Sigmoid colon (tissue), 6 donors: ENCODE measurements at regions not wholly inside any gene's neighbourhood (a gene's known extent, or its start where the extent isn't known, plus 50 kb on each side); places are given as distances from the start of the nearest gene placed in this dataset.

Experiments
- DNase-seq: peaks from one replicate; pipeline ENCODE4 v3.0.0-alpha.2; 2019
- H3K27ac ChIP-seq, 4 donors: fragments of 200-600 bp; sonication (generic); one replicate each; pipeline ENCODE4 v1.5.1; 2016 to 2019; ENCODE audit warnings: mild to moderate bottlenecking in 1 of 4
- H3K27me3 ChIP-seq, 3 donors: fragments of 200-600 bp; sonication (generic); one replicate each; pipeline ENCODE4 v1.5.1; 2019; ENCODE audit warnings: mild to moderate bottlenecking in 1 of 3
- H3K36me3 ChIP-seq, 4 donors: fragments of 200-600 bp; sonication (generic); one replicate each; pipeline ENCODE4 v1.5.1; 2016 to 2019
- H3K4me1 ChIP-seq, 4 donors: fragments of 200-600 bp; sonication (generic); one replicate each; pipeline ENCODE4 v1.5.1; 2017 to 2019
- H3K4me3 ChIP-seq, 4 donors: fragments of 200-600 bp; sonication (generic); one replicate each; pipeline ENCODE4 v1.5.1; 2017 to 2019; ENCODE audit warnings: mild to moderate bottlenecking in 2 of 4, moderate library complexity in 1 of 4
- H3K9me3 ChIP-seq, 4 donors: fragments of 200-600 bp in 3 of 4; sonication (generic) in 3 of 4; one replicate each; pipeline versions ENCODE4 v1.5.1 to v1.6.1; 2013 to 2019
- EP300 ChIP-seq, 4 donors: sonication (generic); formaldehyde crosslinking; IDR thresholded peaks; one replicate each; pipeline ENCODE4 v1.6.1; 2017; ENCODE audit warnings: antibody characterized with exemption in 4 of 4
- POLR2A ChIP-seq, 2 donors: fragments of 450-650 bp; IDR thresholded peaks; one replicate each; pipeline ENCODE4 v1.6.1; 2016; ENCODE audit warnings: antibody characterized with exemption in 2 of 2, mild to moderate bottlenecking in 2 of 2, moderate library complexity in 2 of 2
- POLR2AphosphoS5 ChIP-seq, 4 donors: sonication (generic); formaldehyde crosslinking; IDR thresholded peaks; one replicate each; pipeline ENCODE4 v1.6.1; 2017; ENCODE audit warnings: antibody characterized with exemption in 4 of 4
- WGBS, 2 donors: extraction: QIAGEN DNeasy Blood & Tissue Kit; methylation state at CpG; one replicate each; pipeline ENCODE4 v1.1.7; 2013; 5-methylcytosine and 5-hydroxymethylcytosine counted together
- intact Hi-C: fragments of 100-400 bp; cut with DNase I; formaldehyde crosslinking; loops from one replicate; pipeline ENCODE4 v1.15.1; 2023
- TF ChIP-seq, protein P1 (sequence below), 4 experiments: fragments of 450-650 bp in 3 of 4; fragments of 200-600 bp in 1 of 4; IDR thresholded peaks; one replicate each; pipeline ENCODE4 v1.5.1; 2016 to 2019; ENCODE audit warnings: antibody characterized with exemption in 4 of 4, mild to moderate bottlenecking in 3 of 4, moderate library complexity in 2 of 4
- donor health status: healthy with polysubstance abuse.
- donor health status: healthy.

DNA sequence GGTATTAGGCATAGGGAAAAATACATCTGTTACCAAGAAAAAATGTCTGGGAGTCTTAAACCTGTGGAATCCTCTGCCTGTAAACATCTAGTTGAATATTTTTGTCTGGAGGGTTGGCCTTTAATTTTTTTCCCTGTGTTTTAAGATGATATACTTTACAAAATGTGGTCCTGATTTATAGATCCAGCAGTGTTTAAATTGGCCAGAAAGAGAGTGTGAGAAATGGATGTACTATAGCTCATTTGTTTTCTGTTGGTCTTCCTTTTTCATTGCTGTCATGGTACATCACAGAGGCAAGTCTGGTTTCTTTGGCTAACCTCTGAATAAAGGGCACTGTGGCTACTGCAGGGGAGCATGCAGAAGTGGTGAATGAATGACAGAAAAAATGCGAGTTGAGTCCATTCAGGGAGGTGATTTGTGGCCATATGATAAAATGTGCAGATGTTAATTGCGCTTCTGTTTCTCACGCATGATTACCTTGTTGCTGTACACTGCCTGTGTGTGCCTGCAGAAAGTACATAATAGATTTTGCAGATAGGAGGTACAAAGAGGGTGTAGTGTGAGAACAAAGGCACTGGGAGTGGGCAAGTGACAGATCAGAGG, 150.0 kb downstream of the NFKBIZ start:
- WGBS, 2 donors = 39 to 71% methylated on average over 3 of the region's 3 CpGs
- H3K27ac ChIP-seq = peak overlapping the region in 3 of 4 donors; percentile 11 to 62 (median 27)
- peaks cover 0 to 24% (median 14%) of the 10 kb centered on the region in 4 donors for H3K4me1 ChIP-seq
- intact Hi-C loops = loop anchor here (5.0 kb wide), 2 partner anchors 208 to 228 kb away; no protein-coding TSS in a partner anchor
- H3K27me3 ChIP-seq = no peaks in the 10 kb centered on the region
- TF ChIP-seq EP300 (IDR thresholded peaks at IDR 0.05) (no peak), POLR2A (IDR thresholded peaks at IDR 0.05) (no peak), POLR2AphosphoS5 (IDR thresholded peaks at IDR 0.05) (no peak)
- TF ChIP-seq, protein P1, sequence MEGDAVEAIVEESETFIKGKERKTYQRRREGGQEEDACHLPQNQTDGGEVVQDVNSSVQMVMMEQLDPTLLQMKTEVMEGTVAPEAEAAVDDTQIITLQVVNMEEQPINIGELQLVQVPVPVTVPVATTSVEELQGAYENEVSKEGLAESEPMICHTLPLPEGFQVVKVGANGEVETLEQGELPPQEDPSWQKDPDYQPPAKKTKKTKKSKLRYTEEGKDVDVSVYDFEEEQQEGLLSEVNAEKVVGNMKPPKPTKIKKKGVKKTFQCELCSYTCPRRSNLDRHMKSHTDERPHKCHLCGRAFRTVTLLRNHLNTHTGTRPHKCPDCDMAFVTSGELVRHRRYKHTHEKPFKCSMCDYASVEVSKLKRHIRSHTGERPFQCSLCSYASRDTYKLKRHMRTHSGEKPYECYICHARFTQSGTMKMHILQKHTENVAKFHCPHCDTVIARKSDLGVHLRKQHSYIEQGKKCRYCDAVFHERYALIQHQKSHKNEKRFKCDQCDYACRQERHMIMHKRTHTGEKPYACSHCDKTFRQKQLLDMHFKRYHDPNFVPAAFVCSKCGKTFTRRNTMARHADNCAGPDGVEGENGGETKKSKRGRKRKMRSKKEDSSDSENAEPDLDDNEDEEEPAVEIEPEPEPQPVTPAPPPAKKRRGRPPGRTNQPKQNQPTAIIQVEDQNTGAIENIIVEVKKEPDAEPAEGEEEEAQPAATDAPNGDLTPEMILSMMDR (IDR thresholded peaks at IDR 0.05) = no peak
- no peaks in the 10 kb centered on the region for H3K36me3 ChIP-seq
- H3K4me3 ChIP-seq = no peak overlapping the region
- no peaks in the 10 kb centered on the region for H3K9me3 ChIP-seq
- no peak for DNase-seq

DNA sequence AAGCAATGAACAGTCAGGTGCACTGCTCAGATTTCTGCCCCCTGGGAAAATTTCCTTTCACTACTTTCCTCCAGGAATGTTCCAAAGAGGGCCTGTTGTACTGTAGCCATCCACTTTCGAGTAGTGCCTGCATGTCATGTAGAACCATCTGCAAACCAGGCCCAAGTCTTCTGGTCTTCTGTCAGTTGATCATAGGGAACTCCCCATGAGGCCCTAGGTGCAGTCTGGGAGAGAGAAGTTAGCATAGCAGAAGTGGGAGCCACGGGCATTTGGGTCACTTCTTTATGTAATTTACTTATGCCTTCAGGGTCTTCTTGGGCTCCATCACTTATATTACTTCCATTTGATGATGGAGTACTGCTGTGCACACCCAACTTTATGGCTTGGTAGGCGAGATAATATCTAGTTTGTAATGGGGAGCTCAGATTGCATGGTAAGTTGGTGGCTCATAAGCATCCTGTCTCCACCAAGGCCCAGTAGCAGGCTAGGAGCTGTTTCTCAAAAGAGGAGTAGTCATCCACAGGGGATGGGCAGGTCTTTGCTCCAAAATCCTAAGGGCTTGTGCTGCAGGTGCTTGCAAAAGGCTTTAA, 151.4 kb downstream of the NFKBIZ start:
- no peak for TF ChIP-seq POLR2A (IDR thresholded peaks at IDR 0.05)
- TF ChIP-seq, protein P1 (IDR thresholded peaks at IDR 0.05) = no peak
- TF ChIP-seq EP300 (IDR thresholded peaks at IDR 0.05) = no peak
- no peak for TF ChIP-seq POLR2AphosphoS5 (IDR thresholded peaks at IDR 0.05)
- no peak overlapping the region for H3K27ac ChIP-seq
- intact Hi-C loops = loop anchor here (10.0 kb wide), 1 partner anchor 134 kb away; no protein-coding TSS in a partner anchor
- no peak overlapping the region for H3K4me3 ChIP-seq
- 69 to 76% methylated on average over 3 of the region's 3 CpGs for WGBS, 2 donors
- no peaks in the 10 kb centered on the region for H3K9me3 ChIP-seq
- no peaks in the 10 kb centered on the region for H3K36me3 ChIP-seq
- DNase-seq = no peak
- peaks cover 0 to 21% (median 14%) of the 10 kb centered on the region in 4 donors for H3K4me1 ChIP-seq
- no peaks in the 10 kb centered on the region for H3K27me3 ChIP-seq

DNA sequence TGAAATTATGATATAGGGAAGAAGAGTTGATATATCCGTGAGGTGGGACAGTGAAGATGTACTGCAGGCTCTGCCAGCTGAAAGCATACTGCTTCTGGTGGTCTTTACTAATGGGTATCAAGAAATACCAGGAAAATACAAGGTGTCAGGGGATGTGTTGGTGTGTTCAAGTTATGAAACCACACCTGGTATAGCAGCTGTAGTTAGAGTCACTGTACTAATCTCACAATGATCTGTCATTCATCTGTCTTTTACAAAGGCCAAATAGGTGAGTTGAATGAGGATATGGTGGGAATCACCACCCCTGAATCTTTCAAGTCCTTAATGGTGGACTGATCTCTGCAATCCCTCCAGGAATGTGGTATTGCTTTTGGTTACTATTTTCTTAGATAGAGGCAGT, 152.7 kb downstream of the NFKBIZ start:
- intact Hi-C loops = loop anchor here (10.0 kb wide), 1 partner anchor 133 kb away; no protein-coding TSS in a partner anchor
- WGBS, 2 donors = 96 to 97% methylated on average over 1 of the region's 1 CpG
- no peak overlapping the region for H3K27ac ChIP-seq
- no peaks in the 10 kb centered on the region for H3K36me3 ChIP-seq
- H3K4me1 ChIP-seq = peaks cover 0 to 23% (median 18%) of the 10 kb centered on the region in 4 donors
- no peaks in the 10 kb centered on the region for H3K27me3 ChIP-seq
- TF ChIP-seq POLR2A (IDR thresholded peaks at IDR 0.05) = no peak
- TF ChIP-seq, protein P1 (IDR thresholded peaks at IDR 0.05) = no peak
- TF ChIP-seq POLR2AphosphoS5 (IDR thresholded peaks at IDR 0.05) = no peak
- TF ChIP-seq EP300 (IDR thresholded peaks at IDR 0.05) = no peak
- no peaks in the 10 kb centered on the region for H3K9me3 ChIP-seq
- no peak for DNase-seq
- no peak overlapping the region for H3K4me3 ChIP-seq

DNA sequence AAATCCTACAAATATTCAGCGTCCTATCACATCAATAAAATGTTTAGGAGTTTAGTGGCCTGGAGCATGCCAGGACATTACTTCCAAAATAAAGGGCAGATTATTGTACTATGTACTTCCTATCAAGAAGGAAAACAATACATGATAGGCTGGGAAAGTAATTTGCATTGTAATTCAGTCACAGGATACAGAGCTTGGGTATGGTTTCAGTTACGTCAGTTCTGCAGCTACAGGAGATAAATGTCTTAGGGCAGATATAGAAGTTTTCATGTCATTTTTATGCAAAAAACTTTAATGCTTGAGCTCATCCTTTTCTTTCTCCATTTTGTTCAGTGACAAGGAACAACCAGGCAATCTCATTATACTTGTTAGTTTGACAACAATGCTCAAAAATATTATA, 155.2 kb downstream of the NFKBIZ start:
- no peak for DNase-seq
- no peak for TF ChIP-seq POLR2AphosphoS5 (IDR thresholded peaks at IDR 0.05)
- no peak for TF ChIP-seq POLR2A (IDR thresholded peaks at IDR 0.05)
- no peak for TF ChIP-seq EP300 (IDR thresholded peaks at IDR 0.05)
- TF ChIP-seq, protein P1 (IDR thresholded peaks at IDR 0.05) = no peak
- H3K27me3 ChIP-seq = no peaks in the 10 kb centered on the region
- H3K4me1 ChIP-seq = peaks cover 0 to 11% (median 7%) of the 10 kb centered on the region in 4 donors
- no peak overlapping the region for H3K4me3 ChIP-seq
- H3K36me3 ChIP-seq = no peaks in the 10 kb centered on the region
- intact Hi-C loops = loop anchor here (10.0 kb wide), 1 partner anchor 130 kb away; no protein-coding TSS in a partner anchor
- WGBS, 2 donors = 92% methylated on average over 2 of the region's 2 CpGs
- no peaks in the 10 kb centered on the region for H3K9me3 ChIP-seq
- no peak overlapping the region for H3K27ac ChIP-seq
